IPS DF 4.7 (cell line): ENCODE measurements at regions not wholly inside any gene's neighbourhood (a gene's known extent, or its start where the extent isn't known, plus 50 kb on each side); places are given as distances from the start of the nearest gene placed in this dataset.
"Not testable (repeated sequence)": the region's sequence is repeated elsewhere in the genome, so short reads cannot be mapped to it uniquely, and the experiment has no call there.

ENCODE experiments used
- DNase-seq: peaks from one replicate; pipeline ENCODE4 v3.0.0-alpha.2; 2013; ENCODE audit warnings: low spot score; ENCODE audit errors: extremely low read depth

GRCh38 chr2:41283079-41283775, 764.6 kb upstream of the PKDCC start:
- DNase-seq, result no peak

- no peak for DNase-seq
Observed at GRCh38 chr2:41293491-41293890, 754.3 kb upstream of the PKDCC start.

GRCh38 chr2:41294331-41294730, 753.5 kb upstream of the PKDCC start:
- DNase-seq, result no peak

GRCh38 chr2:41313082-41313481, 734.7 kb upstream of the PKDCC start:
- no peak for DNase-seq

GRCh38 chr2:41314511-41315070, 733.2 kb upstream of the PKDCC start:
- DNase-seq, result no peak

GRCh38 chr2:41319437-41319836, 728.4 kb upstream of the PKDCC start:
- DNase-seq, result no peak

- DNase-seq, result no peak
Observed at GRCh38 chr2:41320491-41320890, 727.3 kb upstream of the PKDCC start.

GRCh38 chr2:41321351-41321750, 726.5 kb upstream of the PKDCC start:
- no peak for DNase-seq

GRCh38 chr2:41326851-41327250, 721.0 kb upstream of the PKDCC start:
- DNase-seq, result no peak

GRCh38 chr2:41329040-41329439, 718.8 kb upstream of the PKDCC start:
- DNase-seq, result no peak

- no peak for DNase-seq
Observed at GRCh38 chr2:41334159-41334558, 713.7 kb upstream of the PKDCC start.

- DNase-seq, result not testable (repeated sequence)
Observed at GRCh38 chr2:41335573-41335972, 712.2 kb upstream of the PKDCC start.

- DNase-seq, result no peak
Observed at GRCh38 chr2:41337956-41338355, 709.9 kb upstream of the PKDCC start.

- DNase-seq, result no peak
Observed at GRCh38 chr2:41344529-41344928, 703.3 kb upstream of the PKDCC start.

GRCh38 chr2:41353060-41353459, 694.8 kb upstream of the PKDCC start:
- DNase-seq, result no peak

- DNase-seq, result no peak
Observed at GRCh38 chr2:41355794-41356193, 692.0 kb upstream of the PKDCC start.

- no peak for DNase-seq
Observed at GRCh38 chr2:41364842-41365241, 683.0 kb upstream of the PKDCC start.

GRCh38 chr2:41375901-41376300, 671.9 kb upstream of the PKDCC start:
- no peak for DNase-seq

- no peak for DNase-seq
Observed at GRCh38 chr2:41377837-41378236, 670.0 kb upstream of the PKDCC start.

GRCh38 chr2:41378420-41378819, 669.4 kb upstream of the PKDCC start:
- no peak for DNase-seq

- DNase-seq, result no peak
Observed at GRCh38 chr2:41379496-41380221, 668.2 kb upstream of the PKDCC start.

GRCh38 chr2:41381701-41382100, 666.1 kb upstream of the PKDCC start:
- no peak for DNase-seq

GRCh38 chr2:41387519-41387918, 660.3 kb upstream of the PKDCC start:
- no peak for DNase-seq
